OCI-LY7 (cell line): ENCODE measurements at regions not wholly inside any gene's neighbourhood (a gene's known extent, or its start where the extent isn't known, plus 50 kb on each side); places are given as distances from the start of the nearest gene placed in this dataset.

Experiments used
- EZH2phosphoT487 ChIP-seq: fragments of 200-600 bp; sonication (generic); IDR thresholded peaks from 2 replicates; pipeline ENCODE4 v1.6.1; 2018; ENCODE audit warnings: low read depth, borderline replicate concordance, mild to moderate bottlenecking, mixed run types, antibody characterized with exemption, low read length, moderate library complexity, mixed read lengths
- TF ChIP-seq, protein P1 (sequence below): fragments of 200-600 bp; sonication (generic); conservative IDR thresholded peaks from 2 replicates; pipeline ENCODE4 v1.5.1; 2014; ENCODE audit warnings: mild to moderate bottlenecking, antibody characterized with exemption, low read length, moderate library complexity, mixed read lengths

GRCh38 chr12:114783089-114783618, 99.2 kb upstream of the TBX3 start:
- TF ChIP-seq, protein P1, sequence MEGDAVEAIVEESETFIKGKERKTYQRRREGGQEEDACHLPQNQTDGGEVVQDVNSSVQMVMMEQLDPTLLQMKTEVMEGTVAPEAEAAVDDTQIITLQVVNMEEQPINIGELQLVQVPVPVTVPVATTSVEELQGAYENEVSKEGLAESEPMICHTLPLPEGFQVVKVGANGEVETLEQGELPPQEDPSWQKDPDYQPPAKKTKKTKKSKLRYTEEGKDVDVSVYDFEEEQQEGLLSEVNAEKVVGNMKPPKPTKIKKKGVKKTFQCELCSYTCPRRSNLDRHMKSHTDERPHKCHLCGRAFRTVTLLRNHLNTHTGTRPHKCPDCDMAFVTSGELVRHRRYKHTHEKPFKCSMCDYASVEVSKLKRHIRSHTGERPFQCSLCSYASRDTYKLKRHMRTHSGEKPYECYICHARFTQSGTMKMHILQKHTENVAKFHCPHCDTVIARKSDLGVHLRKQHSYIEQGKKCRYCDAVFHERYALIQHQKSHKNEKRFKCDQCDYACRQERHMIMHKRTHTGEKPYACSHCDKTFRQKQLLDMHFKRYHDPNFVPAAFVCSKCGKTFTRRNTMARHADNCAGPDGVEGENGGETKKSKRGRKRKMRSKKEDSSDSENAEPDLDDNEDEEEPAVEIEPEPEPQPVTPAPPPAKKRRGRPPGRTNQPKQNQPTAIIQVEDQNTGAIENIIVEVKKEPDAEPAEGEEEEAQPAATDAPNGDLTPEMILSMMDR, result no peak
- no peak for TF ChIP-seq EZH2phosphoT487
